Activated T-cell treated with anti-CD3 and anti-CD28 coated beads, Interleukin-2, amount 50 U/mL, for 48 hours (primary cell): ENCODE measurements at regions not wholly inside any gene's neighbourhood (a gene's known extent, or its start where the extent isn't known, plus 50 kb on each side); places are given as distances from the start of the nearest gene placed in this dataset.
"Not testable (repeated sequence)": the region's sequence is repeated elsewhere in the genome, so short reads cannot be mapped to it uniquely, and the experiment has no call there.

Experiments used
- DNase-seq, 2 experiments: peaks; one replicate each; pipeline ENCODE4 v3.0.0-alpha.2; 2020

GRCh38 chr2:47964277-47964676, 58.0 kb upstream of the FBXO11 start:
- DNase-seq, result no peak

GRCh38 chr2:47964722-47965434, 58.6 kb upstream of the FBXO11 start:
- no peak for DNase-seq

GRCh38 chr2:47976728-47977127, 70.4 kb upstream of the FBXO11 start:
- DNase-seq, result not testable (repeated sequence)

- DNase-seq, result no peak
These were observed 77.7 kb upstream of the FBXO11 start for GRCh38 chr2:47984041-47984440.

GRCh38 chr2:47990503-47990902, 84.2 kb upstream of the FBXO11 start:
- no peak for DNase-seq

GRCh38 chr2:47992671-47993070, 86.4 kb upstream of the FBXO11 start:
- DNase-seq, result no peak

GRCh38 chr2:47996808-47997207, 90.5 kb upstream of the FBXO11 start:
- DNase-seq, result no peak

- DNase-seq, result no peak
These were observed 93.2 kb upstream of the FBXO11 start for GRCh38 chr2:47999512-47999911.

GRCh38 chr2:48001498-48001897, 95.2 kb upstream of the FBXO11 start:
- DNase-seq, result no peak

- DNase-seq, result no peak
These were observed 99.8 kb upstream of the FBXO11 start for GRCh38 chr2:48006094-48006493.

- no peak for DNase-seq
These were observed 101.5 kb upstream of the FBXO11 start for GRCh38 chr2:48007699-48008268.

- DNase-seq, result no peak
These were observed 103.0 kb upstream of the FBXO11 start for GRCh38 chr2:48009256-48009655.

GRCh38 chr2:48015421-48015820, 109.1 kb upstream of the FBXO11 start:
- no peak for DNase-seq

- no peak for DNase-seq
These were observed 110.1 kb upstream of the FBXO11 start for GRCh38 chr2:48016225-48017019.

GRCh38 chr2:48017136-48017535, 110.8 kb upstream of the FBXO11 start:
- no peak for DNase-seq

GRCh38 chr2:48018480-48018879, 112.2 kb upstream of the FBXO11 start:
- no peak for DNase-seq

- DNase-seq, result no peak
These were observed 120.6 kb upstream of the FBXO11 start for GRCh38 chr2:48026865-48027264.

- DNase-seq, result no peak
These were observed 126.5 kb upstream of the FBXO11 start for GRCh38 chr2:48032765-48033164.

GRCh38 chr2:48034295-48034694, 128.0 kb upstream of the FBXO11 start:
- DNase-seq, result no peak

- DNase-seq, result no peak
These were observed 130.0 kb upstream of the FBXO11 start for GRCh38 chr2:48036312-48036711.

GRCh38 chr2:48039209-48039990, 133.1 kb upstream of the FBXO11 start:
- no peak for DNase-seq

- DNase-seq, result no peak
These were observed 136.9 kb upstream of the FBXO11 start for GRCh38 chr2:48043131-48043700.

- DNase-seq, result no peak
These were observed 137.4 kb upstream of the FBXO11 start for GRCh38 chr2:48043746-48044145.
